IMR-90 (cell line): ENCODE measurements at regions not wholly inside any gene's neighbourhood (a gene's known extent, or its start where the extent isn't known, plus 50 kb on each side); places are given as distances from the start of the nearest gene placed in this dataset.

Experiments used
- ATAC-seq: fragments of 200-7000 bp; cut with Tn5 transposase; 2 replicates; pipeline ENCODE4 v1.9.1; 2020; ENCODE audit warnings: low read depth, mild to moderate bottlenecking, moderate library complexity
- BruUV-seq: library from RNA; stranded (reverse); fragments of 400-500 nt; replicated peaks from 2 replicates; lab custom pipeline; 2021; lab: Mats Ljungman, UMichigan
- CTCF ChIA-PET: fragments of 300-600 bp; formaldehyde crosslinking; extraction: SDS; loops from one replicate; lab custom pipeline; 2021; ENCODE audit warnings: antibody characterized with exemption; lab: Yijun Ruan, JAX
- POLR2A ChIA-PET: fragments of 300-600 bp; sonication (Branson Sonifier 250); formaldehyde crosslinking; loops from one replicate; lab custom pipeline; 2022; ENCODE audit warnings: antibody characterized with exemption; ENCODE audit not compliant: unreplicated experiment; lab: Charles Lee
- DNase-seq: peaks from one replicate; pipeline ENCODE4 v3.0.0; 2013
- H2AFZ ChIP-seq: replicated peaks from 2 replicates; pipeline ENCODE3; 2013; ENCODE audit warnings: low read length, mild to moderate bottlenecking; ENCODE audit not compliant: poor library complexity
- H2AK5ac ChIP-seq: 2 replicates; pipeline ENCODE4 v1.6.1; 2013; ENCODE audit warnings: low read depth, low read length, inconsistent platforms
- H2AK9ac ChIP-seq: replicated peaks from 2 replicates; pipeline ENCODE3; 2013; ENCODE audit warnings: mild to moderate bottlenecking, low read depth, low read length, moderate library complexity; ENCODE audit not compliant: poor library complexity
- H2BK120ac ChIP-seq: 2 replicates; pipeline ENCODE4 v1.6.1; 2013; ENCODE audit warnings: low read depth, low read length, inconsistent platforms
- H2BK15ac ChIP-seq: 3 replicates; pipeline ENCODE4 v1.6.1; 2013; ENCODE audit warnings: low read depth, low read length, inconsistent platforms
- H2BK20ac ChIP-seq: 2 replicates; pipeline ENCODE4 v1.6.1; 2013; ENCODE audit warnings: low read depth, mild to moderate bottlenecking, inconsistent platforms, low read length, moderate library complexity
- H2BK5ac ChIP-seq: 2 replicates; pipeline ENCODE4 v1.6.1; 2013; ENCODE audit warnings: mild to moderate bottlenecking, low read depth, low read length, inconsistent platforms; ENCODE audit not compliant: poor library complexity, severe bottlenecking
- H3K14ac ChIP-seq: replicated peaks from 2 replicates; pipeline ENCODE4 v1.6.1; 2013; ENCODE audit warnings: low read depth, low read length, inconsistent platforms
- H3K18ac ChIP-seq: 2 replicates; pipeline ENCODE4 v1.6.1; 2013; ENCODE audit warnings: low read depth, low read length, control low read depth
- H3K23ac ChIP-seq: 2 replicates; pipeline ENCODE4 v1.6.1; 2013; ENCODE audit warnings: low read depth, low read length, inconsistent platforms
- H3K27ac ChIP-seq: 2 replicates; pipeline ENCODE4 v1.5.1; 2013; ENCODE audit warnings: mild to moderate bottlenecking, control low read depth, low read length; ENCODE audit not compliant: insufficient read depth
- H3K27me3 ChIP-seq: 2 replicates; pipeline ENCODE4 v1.6.1; 2013; ENCODE audit warnings: low read length; ENCODE audit not compliant: control insufficient read depth, insufficient read depth
- H3K36me3 ChIP-seq: 2 replicates; pipeline ENCODE4 v1.6.1; 2013; ENCODE audit warnings: low read length, mixed read lengths; ENCODE audit not compliant: control insufficient read depth, insufficient read depth
- H3K4ac ChIP-seq: 2 replicates; pipeline ENCODE4 v1.6.1; 2013; ENCODE audit warnings: low read depth, low read length, inconsistent platforms
- H3K4me1 ChIP-seq: 2 replicates; pipeline ENCODE4 v1.6.1; 2013; ENCODE audit warnings: low read length, mixed read lengths; ENCODE audit not compliant: control insufficient read depth, insufficient read depth
- H3K4me2 ChIP-seq: 2 replicates; pipeline ENCODE4 v1.6.1; 2013; ENCODE audit warnings: low read depth, mild to moderate bottlenecking, control low read depth, low read length, moderate library complexity
- H3K4me3 ChIP-seq: 2 replicates; pipeline ENCODE4 v1.5.1; 2013; ENCODE audit warnings: low read depth, mild to moderate bottlenecking, control low read depth, low read length, moderate library complexity; ENCODE audit not compliant: insufficient read depth
- H3K56ac ChIP-seq: 2 replicates; pipeline ENCODE4 v1.6.1; 2013; ENCODE audit warnings: low read length, inconsistent platforms; ENCODE audit not compliant: insufficient read depth; ENCODE audit errors: extremely low read depth
- H3K79me1 ChIP-seq, 2 experiments: 2 replicates each; pipeline ENCODE4 v1.6.1; 2013; ENCODE audit warnings: low read length in 2 of 2, inconsistent platforms in 1 of 2, low read depth in 1 of 2
- H3K9ac ChIP-seq: 2 replicates; pipeline ENCODE4 v1.6.1; 2013; ENCODE audit warnings: low read depth, low read length, control low read depth
- H3K9me1 ChIP-seq: 2 replicates; pipeline ENCODE4 v1.6.1; 2013; ENCODE audit warnings: low read length, inconsistent platforms; ENCODE audit not compliant: insufficient read depth
- H3K9me3 ChIP-seq: 2 replicates; pipeline ENCODE4 v1.6.1; 2013; ENCODE audit warnings: low read length; ENCODE audit not compliant: control insufficient read depth, insufficient read depth
- H4K20me1 ChIP-seq: 2 replicates; pipeline ENCODE4 v1.6.1; 2013; ENCODE audit warnings: low read length, inconsistent platforms; ENCODE audit not compliant: insufficient read depth
- H4K5ac ChIP-seq: 2 replicates; pipeline ENCODE4 v1.6.1; 2013; ENCODE audit warnings: mild to moderate bottlenecking, low read depth, low read length, control low read depth
- H4K8ac ChIP-seq, 2 experiments: 2 replicates each; pipeline ENCODE4 v1.6.1; 2013; ENCODE audit warnings: low read depth in 2 of 2, low read length in 2 of 2, control low read depth in 1 of 2, inconsistent platforms in 1 of 2
- H4K91ac ChIP-seq: 2 replicates; pipeline ENCODE4 v1.6.1; 2013; ENCODE audit warnings: low read depth, low read length, inconsistent platforms; ENCODE audit not compliant: insufficient read depth
- BHLHE40 ChIP-seq: fragments of 150-350 bp; IDR thresholded peaks from 2 replicates; pipeline ENCODE4 v1.6.1; 2016; ENCODE audit warnings: mild to moderate bottlenecking, low read depth, low read length
- CHD1 ChIP-seq: IDR thresholded peaks from 2 replicates; pipeline ENCODE4 v1.6.1; 2012; ENCODE audit warnings: low read depth, low read length, improper control_type of control experiment
- FOS ChIP-seq: fragments of 150-350 bp; IDR thresholded peaks from 2 replicates; pipeline ENCODE4 v1.6.1; 2016; ENCODE audit warnings: low read depth, low read length
- MAFK ChIP-seq: IDR thresholded peaks from 2 replicates; pipeline ENCODE4 v1.6.1; 2012; ENCODE audit warnings: low read depth, low read length, improper control_type of control experiment
- RAD21 ChIP-seq: IDR thresholded peaks from 2 replicates; pipeline ENCODE4 v1.6.1; 2012; ENCODE audit warnings: low read length, improper control_type of control experiment
- RCOR1 ChIP-seq: IDR thresholded peaks from 2 replicates; pipeline ENCODE4 v1.6.1; 2012; ENCODE audit warnings: mild to moderate bottlenecking, low read length, improper control_type of control experiment; ENCODE audit not compliant: insufficient replicate concordance
- WGBS, 2 experiments: methylation state at CpG; one replicate each; pipeline versions ENCODE4 v1.1.5 to v1.1.7; 2013; ENCODE audit warnings: missing lambda C conversion rate in 2 of 2; ENCODE audit not compliant: insufficient read length in 1 of 2; ENCODE audit errors: extremely low coverage in 2 of 2; 5-methylcytosine and 5-hydroxymethylcytosine counted together
- dilution Hi-C: fragments of 300-500 bp; cut with HindIII; formaldehyde crosslinking; loops from one replicate; pipeline ENCODE4 v1.14.3; 2018; ENCODE audit warnings: low sequenced_read_pairs; ENCODE audit not compliant: unreplicated experiment
- in situ Hi-C: fragments of 300-500 bp; cut with MboI; formaldehyde crosslinking; loops from 3 replicates; pipeline ENCODE4 v1.14.3; 2019; ENCODE audit warnings: low sequenced_read_pairs, inconsistent platforms, mixed read lengths
- intact Hi-C: fragments of 100-400 bp; cut with micrococcal nuclease; formaldehyde crosslinking; loops from 2 replicates; pipeline ENCODE4 v1.10.0; 2022
- TF ChIP-seq, protein P1 (sequence below): conservative IDR thresholded peaks from 2 replicates; pipeline ENCODE4 v1.5.1; 2012; ENCODE audit warnings: mild to moderate bottlenecking, low read depth, low read length, improper control_type of control experiment
- TF ChIP-seq, protein P2 (sequence below): fragments of 150-350 bp; IDR thresholded peaks from 2 replicates; pipeline ENCODE4 v1.6.1; 2016; ENCODE audit warnings: low read depth, mild to moderate bottlenecking, low read length, moderate library complexity, borderline replicate concordance
- TF ChIP-seq, protein P3 (sequence below): fragments of 150-350 bp; IDR thresholded peaks from 2 replicates; pipeline ENCODE4 v1.6.1; 2017; ENCODE audit warnings: mild to moderate bottlenecking, antibody characterized with exemption, low read length, low read depth

DNA sequence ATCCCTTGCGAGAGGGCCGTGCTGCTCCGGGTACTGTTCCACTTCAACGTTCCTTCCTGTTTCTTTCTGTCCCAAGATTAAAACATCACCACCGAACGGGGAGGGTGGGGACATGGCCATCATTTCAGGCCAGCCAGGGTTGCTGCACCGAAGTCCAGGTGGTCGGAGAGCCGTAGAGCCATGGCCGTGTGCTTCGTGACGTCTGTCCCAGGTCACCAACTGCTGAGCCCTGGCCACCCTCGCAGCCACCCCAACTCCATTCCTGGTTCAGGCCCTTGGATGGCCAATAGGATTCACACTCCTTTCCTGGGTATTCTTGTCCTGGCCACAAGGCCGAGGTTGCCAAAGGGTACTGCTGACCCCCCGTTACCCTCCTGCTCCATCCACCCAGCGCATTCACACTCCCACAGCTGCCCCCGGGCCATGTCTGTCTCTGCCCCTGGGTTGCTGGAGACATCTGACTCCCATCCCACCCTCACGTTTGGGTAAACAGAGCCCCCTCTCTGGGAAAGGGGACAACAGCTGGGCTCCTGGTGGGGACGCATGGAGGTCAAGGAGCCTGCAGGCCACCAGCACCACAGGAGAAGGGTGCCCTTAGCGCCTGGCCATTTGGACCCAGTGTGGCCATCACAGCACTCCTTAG is 103.2 kb downstream of the HMX1 start:
- H3K4me2 ChIP-seq = no peak overlapping the region
- ATAC-seq (no peak), DNase-seq (no peak)
- 77% methylated on average over 9 of the region's 20 CpGs; no CpG with 5 or more reads in 1 of the 2 experiments for WGBS, 2 experiments
- no peak overlapping the region for H3K14ac ChIP-seq
- intact Hi-C loops (no loop called here), in situ Hi-C loops (no loop called here), dilution Hi-C loops (no loop called here)
- no peak overlapping the region for H3K9ac ChIP-seq
- no peaks in the 10 kb centered on the region for H3K79me1 ChIP-seq
- no peak overlapping the region for H3K27ac ChIP-seq
- no peak overlapping the region for H3K56ac ChIP-seq
- H4K8ac ChIP-seq = no peak overlapping the region
- no peaks in the 10 kb centered on the region for H3K9me1 ChIP-seq
- no peak overlapping the region for H2AK5ac ChIP-seq
- TF ChIP-seq FOS (no peak), RAD21 (no peak), RCOR1 (no peak), MAFK (no peak), BHLHE40 (no peak), CHD1 (no peak)
- TF ChIP-seq, protein P1, sequence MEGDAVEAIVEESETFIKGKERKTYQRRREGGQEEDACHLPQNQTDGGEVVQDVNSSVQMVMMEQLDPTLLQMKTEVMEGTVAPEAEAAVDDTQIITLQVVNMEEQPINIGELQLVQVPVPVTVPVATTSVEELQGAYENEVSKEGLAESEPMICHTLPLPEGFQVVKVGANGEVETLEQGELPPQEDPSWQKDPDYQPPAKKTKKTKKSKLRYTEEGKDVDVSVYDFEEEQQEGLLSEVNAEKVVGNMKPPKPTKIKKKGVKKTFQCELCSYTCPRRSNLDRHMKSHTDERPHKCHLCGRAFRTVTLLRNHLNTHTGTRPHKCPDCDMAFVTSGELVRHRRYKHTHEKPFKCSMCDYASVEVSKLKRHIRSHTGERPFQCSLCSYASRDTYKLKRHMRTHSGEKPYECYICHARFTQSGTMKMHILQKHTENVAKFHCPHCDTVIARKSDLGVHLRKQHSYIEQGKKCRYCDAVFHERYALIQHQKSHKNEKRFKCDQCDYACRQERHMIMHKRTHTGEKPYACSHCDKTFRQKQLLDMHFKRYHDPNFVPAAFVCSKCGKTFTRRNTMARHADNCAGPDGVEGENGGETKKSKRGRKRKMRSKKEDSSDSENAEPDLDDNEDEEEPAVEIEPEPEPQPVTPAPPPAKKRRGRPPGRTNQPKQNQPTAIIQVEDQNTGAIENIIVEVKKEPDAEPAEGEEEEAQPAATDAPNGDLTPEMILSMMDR = no peak
- TF ChIP-seq, protein P2, sequence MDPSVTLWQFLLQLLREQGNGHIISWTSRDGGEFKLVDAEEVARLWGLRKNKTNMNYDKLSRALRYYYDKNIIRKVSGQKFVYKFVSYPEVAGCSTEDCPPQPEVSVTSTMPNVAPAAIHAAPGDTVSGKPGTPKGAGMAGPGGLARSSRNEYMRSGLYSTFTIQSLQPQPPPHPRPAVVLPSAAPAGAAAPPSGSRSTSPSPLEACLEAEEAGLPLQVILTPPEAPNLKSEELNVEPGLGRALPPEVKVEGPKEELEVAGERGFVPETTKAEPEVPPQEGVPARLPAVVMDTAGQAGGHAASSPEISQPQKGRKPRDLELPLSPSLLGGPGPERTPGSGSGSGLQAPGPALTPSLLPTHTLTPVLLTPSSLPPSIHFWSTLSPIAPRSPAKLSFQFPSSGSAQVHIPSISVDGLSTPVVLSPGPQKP = no peak
- TF ChIP-seq, protein P3, sequence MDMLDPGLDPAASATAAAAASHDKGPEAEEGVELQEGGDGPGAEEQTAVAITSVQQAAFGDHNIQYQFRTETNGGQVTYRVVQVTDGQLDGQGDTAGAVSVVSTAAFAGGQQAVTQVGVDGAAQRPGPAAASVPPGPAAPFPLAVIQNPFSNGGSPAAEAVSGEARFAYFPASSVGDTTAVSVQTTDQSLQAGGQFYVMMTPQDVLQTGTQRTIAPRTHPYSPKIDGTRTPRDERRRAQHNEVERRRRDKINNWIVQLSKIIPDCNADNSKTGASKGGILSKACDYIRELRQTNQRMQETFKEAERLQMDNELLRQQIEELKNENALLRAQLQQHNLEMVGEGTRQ = no peak
- no peak overlapping the region for H2BK20ac ChIP-seq
- H2AK9ac ChIP-seq = no peak overlapping the region
- no peak overlapping the region for H2BK5ac ChIP-seq
- H4K20me1 ChIP-seq = no peaks in the 10 kb centered on the region
- ChIA-PET POLR2A (no interaction called here), CTCF (no interaction called here)
- H2BK120ac ChIP-seq = no peak overlapping the region
- H4K91ac ChIP-seq = no peak overlapping the region
- no peaks in the 10 kb centered on the region for H3K36me3 ChIP-seq
- no peak overlapping the region for H4K5ac ChIP-seq
- H3K27me3 ChIP-seq = no peaks in the 10 kb centered on the region
- peaks cover 2% of the 10 kb centered on the region; the same call in 1 of the 2 replicates for H3K9me3 ChIP-seq
- no peak overlapping the region for H3K4me3 ChIP-seq
- no peak overlapping the region for H3K23ac ChIP-seq
- H2BK15ac ChIP-seq = no peak overlapping the region
- no peak overlapping the region for H3K4ac ChIP-seq
- no peaks in the 10 kb centered on the region for H3K4me1 ChIP-seq
- H2AFZ ChIP-seq = no peak overlapping the region
- H3K18ac ChIP-seq = no peak overlapping the region
- no TSS peak for BruUV-seq
